Gastrocnemius medialis (tissue), 4 donors: ENCODE measurements at regions not wholly inside any gene's neighbourhood (a gene's known extent, or its start where the extent isn't known, plus 50 kb on each side); places are given as distances from the start of the nearest gene placed in this dataset.

Experiments used
- POLR2A ChIP-seq, 2 donors: fragments of 450-650 bp; IDR thresholded peaks; one replicate each; pipeline ENCODE4 v1.6.1; 2017; ENCODE audit warnings: antibody characterized with exemption in 2 of 2, mild to moderate bottlenecking in 2 of 2, moderate library complexity in 2 of 2
- TF ChIP-seq, protein P1 (sequence below), 5 experiments: fragments of 450-650 bp in 3 of 5; fragments of 200-600 bp in 2 of 5; sonication (generic) in 2 of 5; IDR thresholded peaks in 4 of 5; conservative IDR thresholded peaks in 1 of 5; 1 replicate in 4 of 5; 2 replicates in 1 of 5; pipeline ENCODE4 v1.5.1; 2016 to 2019; ENCODE audit warnings: antibody characterized with exemption in 5 of 5, mild to moderate bottlenecking in 3 of 5, moderate library complexity in 3 of 5

- TF ChIP-seq, protein P1, sequence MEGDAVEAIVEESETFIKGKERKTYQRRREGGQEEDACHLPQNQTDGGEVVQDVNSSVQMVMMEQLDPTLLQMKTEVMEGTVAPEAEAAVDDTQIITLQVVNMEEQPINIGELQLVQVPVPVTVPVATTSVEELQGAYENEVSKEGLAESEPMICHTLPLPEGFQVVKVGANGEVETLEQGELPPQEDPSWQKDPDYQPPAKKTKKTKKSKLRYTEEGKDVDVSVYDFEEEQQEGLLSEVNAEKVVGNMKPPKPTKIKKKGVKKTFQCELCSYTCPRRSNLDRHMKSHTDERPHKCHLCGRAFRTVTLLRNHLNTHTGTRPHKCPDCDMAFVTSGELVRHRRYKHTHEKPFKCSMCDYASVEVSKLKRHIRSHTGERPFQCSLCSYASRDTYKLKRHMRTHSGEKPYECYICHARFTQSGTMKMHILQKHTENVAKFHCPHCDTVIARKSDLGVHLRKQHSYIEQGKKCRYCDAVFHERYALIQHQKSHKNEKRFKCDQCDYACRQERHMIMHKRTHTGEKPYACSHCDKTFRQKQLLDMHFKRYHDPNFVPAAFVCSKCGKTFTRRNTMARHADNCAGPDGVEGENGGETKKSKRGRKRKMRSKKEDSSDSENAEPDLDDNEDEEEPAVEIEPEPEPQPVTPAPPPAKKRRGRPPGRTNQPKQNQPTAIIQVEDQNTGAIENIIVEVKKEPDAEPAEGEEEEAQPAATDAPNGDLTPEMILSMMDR (IDR thresholded peaks at IDR 0.05 in 4 of 5, conservative IDR thresholded peaks at IDR 0.05 in 1 of 5), result no peak
- TF ChIP-seq POLR2A (IDR thresholded peaks at IDR 0.05), result no peak
Measured at GRCh38 chr10:91153508-91153907, 67.0 kb upstream of the PCGF5 start.
